A673 (cell line): ENCODE measurements at regions not wholly inside any gene's neighbourhood (a gene's known extent, or its start where the extent isn't known, plus 50 kb on each side); places are given as distances from the start of the nearest gene placed in this dataset.
"Not testable (repeated sequence)": the region's sequence is repeated elsewhere in the genome, so short reads cannot be mapped to it uniquely, and the experiment has no call there.

Experiments used
- EZH2 ChIP-seq: fragments of 200-600 bp; sonication (generic); IDR thresholded peaks from 2 replicates; pipeline ENCODE4 v1.6.1; 2017; ENCODE audit warnings: borderline replicate concordance, low read depth, mild to moderate bottlenecking, mixed read lengths, antibody characterized with exemption, low read length; ENCODE audit not compliant: poor library complexity, severe bottlenecking
- TF ChIP-seq, protein P1 (sequence below): fragments of 300-800, 200-600 bp; sonication (generic); conservative IDR thresholded peaks from 2 replicates; pipeline ENCODE4 v1.5.1; 2017; ENCODE audit warnings: low read depth, mild to moderate bottlenecking, antibody characterized with exemption, low read length, moderate library complexity, mixed read lengths

DNA sequence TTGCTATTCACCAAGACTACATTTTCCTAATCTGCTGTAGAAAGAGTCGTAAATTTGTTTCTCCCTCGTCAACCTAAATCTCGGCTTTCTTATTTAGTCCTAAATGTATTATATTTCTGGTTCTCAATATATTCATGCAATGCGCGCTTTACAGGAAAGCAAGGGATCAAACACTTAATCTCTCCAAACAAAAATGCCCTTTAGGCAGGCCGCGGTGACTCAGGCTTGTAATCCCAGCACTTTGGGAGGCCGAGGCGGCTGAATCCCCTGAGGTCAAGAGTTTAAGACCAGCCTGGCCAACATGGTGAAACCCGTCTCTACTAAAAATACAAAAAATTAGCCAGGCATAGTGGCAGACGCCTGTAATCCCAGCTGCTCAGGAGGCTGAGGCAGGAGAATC, 376.0 kb downstream of the PPP4R3C start:
- TF ChIP-seq, protein P1, sequence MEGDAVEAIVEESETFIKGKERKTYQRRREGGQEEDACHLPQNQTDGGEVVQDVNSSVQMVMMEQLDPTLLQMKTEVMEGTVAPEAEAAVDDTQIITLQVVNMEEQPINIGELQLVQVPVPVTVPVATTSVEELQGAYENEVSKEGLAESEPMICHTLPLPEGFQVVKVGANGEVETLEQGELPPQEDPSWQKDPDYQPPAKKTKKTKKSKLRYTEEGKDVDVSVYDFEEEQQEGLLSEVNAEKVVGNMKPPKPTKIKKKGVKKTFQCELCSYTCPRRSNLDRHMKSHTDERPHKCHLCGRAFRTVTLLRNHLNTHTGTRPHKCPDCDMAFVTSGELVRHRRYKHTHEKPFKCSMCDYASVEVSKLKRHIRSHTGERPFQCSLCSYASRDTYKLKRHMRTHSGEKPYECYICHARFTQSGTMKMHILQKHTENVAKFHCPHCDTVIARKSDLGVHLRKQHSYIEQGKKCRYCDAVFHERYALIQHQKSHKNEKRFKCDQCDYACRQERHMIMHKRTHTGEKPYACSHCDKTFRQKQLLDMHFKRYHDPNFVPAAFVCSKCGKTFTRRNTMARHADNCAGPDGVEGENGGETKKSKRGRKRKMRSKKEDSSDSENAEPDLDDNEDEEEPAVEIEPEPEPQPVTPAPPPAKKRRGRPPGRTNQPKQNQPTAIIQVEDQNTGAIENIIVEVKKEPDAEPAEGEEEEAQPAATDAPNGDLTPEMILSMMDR: not testable (repeated sequence)
- not testable (repeated sequence) for TF ChIP-seq EZH2
